ENCODE measurements at regions not wholly inside any gene's neighbourhood (a gene's known extent, or its start where the extent isn't known, plus 50 kb on each side); places are given as distances from the start of the nearest gene placed in this dataset.
A peak's percentile ranks its signal among the peaks of the same experiment; 100 is the strongest.

- in situ Hi-C loops (cut with MboI; ENCODE audit: low sequenced_read_pairs) = loop anchor here (10.0 to 25.0 kb wide), 3 partner anchors 814 to 1476 kb away; no protein-coding TSS in a partner anchor
- H2BK120ac ChIP-seq (ENCODE audit: low read depth, low read length) = no peak overlapping the region
These were observed 1591.5 kb downstream of the PCDH9 start for GRCh38 chr13:65638572-65639168.

More at GRCh38 chr13:65638572-65639168, 1591.5 kb downstream of the PCDH9 start:
- H4K91ac ChIP-seq (ENCODE audit: insufficient read depth, low read depth, low read length) = no peak overlapping the region
- no peaks in the 10 kb centered on the region for H3K9me3 ChIP-seq (ENCODE audit: control insufficient read depth, insufficient read depth, low read length)
- no CpG with 5 or more reads among the region's 2 CpGs for WGBS, 2 experiments (ENCODE audit: extremely low coverage in 2 of 2, insufficient read length in 1 of 2)
- BruUV-seq (replicated peaks) = no TSS peak
- no peak overlapping the region for H3K4ac ChIP-seq (ENCODE audit: low read depth, low read length)
- H2AK9ac ChIP-seq (replicated peaks; ENCODE audit: low read depth, low read length, poor library complexity) = no peak overlapping the region
- no peak overlapping the region for H2BK20ac ChIP-seq (ENCODE audit: low read depth, low read length)
- no peak overlapping the region for H2BK5ac ChIP-seq (ENCODE audit: low read depth, low read length, poor library complexity, severe bottlenecking)
- no peak overlapping the region for H3K14ac ChIP-seq (replicated peaks; ENCODE audit: low read depth, low read length)
- no peaks in the 10 kb centered on the region for H3K4me1 ChIP-seq (ENCODE audit: control insufficient read depth, insufficient read depth, low read length)
- H3K56ac ChIP-seq (ENCODE audit: extremely low read depth, insufficient read depth, low read length) = no peak overlapping the region
- no peak overlapping the region for H3K18ac ChIP-seq (ENCODE audit: low read depth, low read length)
- H3K23ac ChIP-seq (ENCODE audit: low read depth, low read length) = no peak overlapping the region
- H3K79me1 ChIP-seq (ENCODE audit: low read depth in 1 of 2, low read length in 2 of 2) = no peaks in the 10 kb centered on the region
- no peak overlapping the region for H4K8ac ChIP-seq (ENCODE audit: low read depth in 2 of 2, low read length in 2 of 2)
- no peak overlapping the region for H3K9ac ChIP-seq (ENCODE audit: low read depth, low read length)
- CTCF ChIA-PET = interaction anchor here (0.6 to 1.4 kb wide), 6 partner anchors 9 to 1166 kb away, joined by 3 to 5 read pairs (median 3); no protein-coding TSS in a partner anchor
- no peak overlapping the region for H3K4me2 ChIP-seq (ENCODE audit: low read depth, low read length)
- TF ChIP-seq RAD21 (IDR thresholded peaks at IDR 0.05; ENCODE audit: low read length) (peak; percentile 92), BHLHE40 (IDR thresholded peaks at IDR 0.05; ENCODE audit: low read depth, low read length) (no peak), CHD1 (IDR thresholded peaks at IDR 0.05; ENCODE audit: low read depth, low read length) (no peak), SMC3 (IDR thresholded peaks at IDR 0.05; ENCODE audit: low read depth, low read length) (peak; percentile 79)
- TF ChIP-seq, protein P1, sequence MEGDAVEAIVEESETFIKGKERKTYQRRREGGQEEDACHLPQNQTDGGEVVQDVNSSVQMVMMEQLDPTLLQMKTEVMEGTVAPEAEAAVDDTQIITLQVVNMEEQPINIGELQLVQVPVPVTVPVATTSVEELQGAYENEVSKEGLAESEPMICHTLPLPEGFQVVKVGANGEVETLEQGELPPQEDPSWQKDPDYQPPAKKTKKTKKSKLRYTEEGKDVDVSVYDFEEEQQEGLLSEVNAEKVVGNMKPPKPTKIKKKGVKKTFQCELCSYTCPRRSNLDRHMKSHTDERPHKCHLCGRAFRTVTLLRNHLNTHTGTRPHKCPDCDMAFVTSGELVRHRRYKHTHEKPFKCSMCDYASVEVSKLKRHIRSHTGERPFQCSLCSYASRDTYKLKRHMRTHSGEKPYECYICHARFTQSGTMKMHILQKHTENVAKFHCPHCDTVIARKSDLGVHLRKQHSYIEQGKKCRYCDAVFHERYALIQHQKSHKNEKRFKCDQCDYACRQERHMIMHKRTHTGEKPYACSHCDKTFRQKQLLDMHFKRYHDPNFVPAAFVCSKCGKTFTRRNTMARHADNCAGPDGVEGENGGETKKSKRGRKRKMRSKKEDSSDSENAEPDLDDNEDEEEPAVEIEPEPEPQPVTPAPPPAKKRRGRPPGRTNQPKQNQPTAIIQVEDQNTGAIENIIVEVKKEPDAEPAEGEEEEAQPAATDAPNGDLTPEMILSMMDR (conservative IDR thresholded peaks at IDR 0.05; ENCODE audit: low read depth, low read length) = peak; percentile 85
- dilution Hi-C loops (cut with HindIII; ENCODE audit: low sequenced_read_pairs, unreplicated experiment) = no loop called here
- no peak overlapping the region for H2BK15ac ChIP-seq (ENCODE audit: low read depth, low read length)
- no peaks in the 10 kb centered on the region for H3K27me3 ChIP-seq (ENCODE audit: control insufficient read depth, insufficient read depth, low read length)
- DNase-seq (peak; percentile 63), ATAC-seq (ENCODE audit: low read depth) (peak; percentile 88)
- H3K9me1 ChIP-seq (ENCODE audit: insufficient read depth, low read length) = no peaks in the 10 kb centered on the region
- no peaks in the 10 kb centered on the region for H4K20me1 ChIP-seq (ENCODE audit: insufficient read depth, low read length)
- no peak overlapping the region for H4K5ac ChIP-seq (ENCODE audit: low read depth, low read length)
- intact Hi-C loops (cut with micrococcal nuclease) = loop anchor here (1.0 to 10.0 kb wide), 6 partner anchors 344 to 1484 kb away; no protein-coding TSS in a partner anchor
- H3K4me3 ChIP-seq (ENCODE audit: insufficient read depth, low read depth, low read length) = no peak overlapping the region
- H2AFZ ChIP-seq (replicated peaks; ENCODE audit: low read length, poor library complexity) = no peak overlapping the region
- no peak overlapping the region for H3K27ac ChIP-seq (ENCODE audit: insufficient read depth, low read length)
- no peaks in the 10 kb centered on the region for H3K36me3 ChIP-seq (ENCODE audit: control insufficient read depth, insufficient read depth, low read length)
- POLR2A ChIA-PET (ENCODE audit: unreplicated experiment) = interaction anchor here (0.5 kb wide), 1 partner anchor 527 kb away, joined by 6 read pairs; no protein-coding TSS in a partner anchor
- H2AK5ac ChIP-seq (ENCODE audit: low read depth, low read length) = no peak overlapping the region
